MM.1S (cell line): ENCODE measurements at regions not wholly inside any gene's neighbourhood (a gene's known extent, or its start where the extent isn't known, plus 50 kb on each side); places are given as distances from the start of the nearest gene placed in this dataset.

Experiments
- CTCF ChIP-seq: fragments of 300-600 bp; sonication (generic); IDR thresholded peaks from 2 replicates; pipeline ENCODE4 v1.5.1; 2016; ENCODE audit warnings: antibody characterized with exemption, low read length, mixed read lengths
- EZH2 ChIP-seq: fragments of 300-600 bp; sonication (generic); optimal IDR thresholded peaks from 2 replicates; pipeline ENCODE3; 2017; ENCODE audit warnings: low read depth, mild to moderate bottlenecking, antibody characterized with exemption, low read length, mixed read lengths

- no peak for TF ChIP-seq CTCF
- no peak for TF ChIP-seq EZH2
These were observed 75.0 kb upstream of the CTBP2 start for GRCh38 chr10:125235093-125236069.
